Heart left ventricle (tissue), 16 donors: ENCODE measurements at regions not wholly inside any gene's neighbourhood (a gene's known extent, or its start where the extent isn't known, plus 50 kb on each side); places are given as distances from the start of the nearest gene placed in this dataset.

Experiments
- ATAC-seq, 4 donors: fragments of 200-7000 bp; cut with Tn5 transposase; one replicate each; pipeline ENCODE4 v1.9.1; 2020 to 2022; ENCODE audit warnings: moderate library complexity in 4 of 4, mild to moderate bottlenecking in 3 of 4, moderate number of reproducible peaks in 1 of 4
- DNase-seq, 5 donors: peaks; one replicate each; pipeline ENCODE4 v3.0.0-alpha.2; 2020
- H3K27ac ChIP-seq, 12 donors: fragments of 200-600 bp; sonication (generic) in 4 of 12; one replicate each; pipeline versions ENCODE4 v1.5.0 to v1.8.0; 2016 to 2022; ENCODE audit warnings: mild to moderate bottlenecking in 2 of 12
- H3K27me3 ChIP-seq, 9 donors: fragments of 200-600 bp; sonication (generic) in 2 of 9; one replicate each; pipeline versions ENCODE4 v1.5.1 to v1.8.0; 2016 to 2022; ENCODE audit warnings: mild to moderate bottlenecking in 3 of 9
- H3K36me3 ChIP-seq, 9 donors: fragments of 200-600 bp; sonication (generic) in 2 of 9; one replicate each; pipeline versions ENCODE4 v1.5.0 to v1.8.0; 2018 to 2022; ENCODE audit warnings: mild to moderate bottlenecking in 2 of 9
- H3K4me1 ChIP-seq, 12 donors: fragments of 200-600 bp; sonication (generic) in 4 of 12; one replicate each; pipeline versions ENCODE4 v1.5.0 to v1.8.0; 2016 to 2022; ENCODE audit warnings: mild to moderate bottlenecking in 3 of 12
- H3K4me3 ChIP-seq, 12 donors: fragments of 200-600 bp; sonication (generic) in 4 of 12; one replicate each; pipeline versions ENCODE4 v1.5.0 to v1.8.0; 2017 to 2022; ENCODE audit warnings: mild to moderate bottlenecking in 9 of 12, moderate library complexity in 4 of 12
- H3K9me3 ChIP-seq, 12 donors: fragments of 200-600 bp; sonication (generic) in 4 of 12; one replicate each; pipeline versions ENCODE4 v1.5.0 to v1.8.0; 2016 to 2022; ENCODE audit warnings: mild to moderate bottlenecking in 1 of 12
- POLR2A ChIP-seq, 2 donors: fragments of 450-650 bp; IDR thresholded peaks; one replicate each; pipeline ENCODE4 v1.6.1; 2017; ENCODE audit warnings: antibody characterized with exemption in 2 of 2, mild to moderate bottlenecking in 2 of 2, moderate library complexity in 2 of 2
- WGBS, 4 donors: extraction: QIAGEN DNeasy Blood & Tissue Kit in 2 of 4; methylation state at CpG; one replicate each; pipeline versions ENCODE4 v1.1.5 to v1.1.7; 2013 to 2018; 5-methylcytosine and 5-hydroxymethylcytosine counted together
- intact Hi-C, 10 donors: fragments of 100-400 bp; cut with DNase I; formaldehyde crosslinking; loops; one replicate each; pipeline versions ENCODE4 v1.11.1 to v1.14.2; 2022
- TF ChIP-seq, protein P1 (sequence below), 12 donors: fragments of 200-600 bp; sonication (generic) in 4 of 12; IDR thresholded peaks; one replicate each; pipeline versions ENCODE4 v1.5.0 to v1.8.0; 2018 to 2022; ENCODE audit warnings: antibody characterized with exemption in 12 of 12, mild to moderate bottlenecking in 5 of 12
- donor health status: ischemic (EF 13 %, LVEDD 7.1; RV severe dilation, severe dysfunction).
- donor health status: healthy with polysubstance abuse.
- donor health status: DM: no; HTN: yes; CAD: no.
- donor health status: DM: no; HTN: no; CAD: no.
- donor health status: ischemic (EF 25% LVEDD 6.9; RV normal size, moderate dysfunction).
- donor health status: ischemic (EF 25% LVEDD 5.7; RV mildly dilated, moderate dysfunction).
- donor health status: healthy.
- donor health status: DM: yes; HTN: yes; CAD: no.
- donor health status: ischemic (EF 35%, LVEDD 5.7; RV mildly dilated, moderate dysfunction).
- donor health status: nonischemic (EF 11% LVEDD 7.7; RV severe dilation, severe dysfunction).
- donor health status: DM: yes; HTN: yes; CAD: no.
- donor health status: PGD.
- donor health status: ischemic (EF 29% LVEDD 5.4; RV normal size, mild dysfunction).
- donor health status: nonischemic (EF 23%, LVEDD 6.1; RV moderate dilation, normal function).

DNA sequence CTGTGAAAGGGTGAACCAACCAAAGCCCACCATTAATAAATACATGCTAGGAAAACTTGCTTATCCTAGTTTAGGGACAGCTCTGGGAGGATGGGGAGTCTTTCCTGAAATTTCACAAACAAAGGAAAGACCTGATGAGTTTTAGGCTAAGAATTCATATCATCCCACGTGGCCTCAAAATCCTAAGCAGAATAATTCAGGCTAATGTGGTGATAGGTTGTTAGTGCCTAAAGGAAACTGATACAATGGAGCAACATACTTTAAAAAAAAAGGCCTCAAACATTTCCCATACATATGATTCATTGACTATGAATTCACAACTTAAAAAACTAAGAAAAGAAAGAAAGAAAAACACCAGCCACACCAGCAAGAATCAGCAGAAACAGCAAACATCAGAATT is 126.9 kb upstream of the CNTN4 start:
- Histone ChIP-seq H3K27me3 (no peaks in the 10 kb centered on the region), H3K36me3 (no peaks in the 10 kb centered on the region), H3K4me3 (no peak overlapping the region), H3K9me3 (peaks cover 0 to 9% (median 0%) of the 10 kb centered on the region in 12 donors), H3K27ac (no peak overlapping the region), H3K4me1 (no peaks in the 10 kb centered on the region)
- DNase-seq (no peak), ATAC-seq (no peak)
- no peak for TF ChIP-seq POLR2A (IDR thresholded peaks at IDR 0.05)
- TF ChIP-seq, protein P1, sequence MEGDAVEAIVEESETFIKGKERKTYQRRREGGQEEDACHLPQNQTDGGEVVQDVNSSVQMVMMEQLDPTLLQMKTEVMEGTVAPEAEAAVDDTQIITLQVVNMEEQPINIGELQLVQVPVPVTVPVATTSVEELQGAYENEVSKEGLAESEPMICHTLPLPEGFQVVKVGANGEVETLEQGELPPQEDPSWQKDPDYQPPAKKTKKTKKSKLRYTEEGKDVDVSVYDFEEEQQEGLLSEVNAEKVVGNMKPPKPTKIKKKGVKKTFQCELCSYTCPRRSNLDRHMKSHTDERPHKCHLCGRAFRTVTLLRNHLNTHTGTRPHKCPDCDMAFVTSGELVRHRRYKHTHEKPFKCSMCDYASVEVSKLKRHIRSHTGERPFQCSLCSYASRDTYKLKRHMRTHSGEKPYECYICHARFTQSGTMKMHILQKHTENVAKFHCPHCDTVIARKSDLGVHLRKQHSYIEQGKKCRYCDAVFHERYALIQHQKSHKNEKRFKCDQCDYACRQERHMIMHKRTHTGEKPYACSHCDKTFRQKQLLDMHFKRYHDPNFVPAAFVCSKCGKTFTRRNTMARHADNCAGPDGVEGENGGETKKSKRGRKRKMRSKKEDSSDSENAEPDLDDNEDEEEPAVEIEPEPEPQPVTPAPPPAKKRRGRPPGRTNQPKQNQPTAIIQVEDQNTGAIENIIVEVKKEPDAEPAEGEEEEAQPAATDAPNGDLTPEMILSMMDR (IDR thresholded peaks at IDR 0.05), result no peak
- WGBS, 4 donors, result 32 to 51% (median 39%) methylated on average over 1 of the region's 1 CpG
- intact Hi-C loops, result no loop called here

DNA sequence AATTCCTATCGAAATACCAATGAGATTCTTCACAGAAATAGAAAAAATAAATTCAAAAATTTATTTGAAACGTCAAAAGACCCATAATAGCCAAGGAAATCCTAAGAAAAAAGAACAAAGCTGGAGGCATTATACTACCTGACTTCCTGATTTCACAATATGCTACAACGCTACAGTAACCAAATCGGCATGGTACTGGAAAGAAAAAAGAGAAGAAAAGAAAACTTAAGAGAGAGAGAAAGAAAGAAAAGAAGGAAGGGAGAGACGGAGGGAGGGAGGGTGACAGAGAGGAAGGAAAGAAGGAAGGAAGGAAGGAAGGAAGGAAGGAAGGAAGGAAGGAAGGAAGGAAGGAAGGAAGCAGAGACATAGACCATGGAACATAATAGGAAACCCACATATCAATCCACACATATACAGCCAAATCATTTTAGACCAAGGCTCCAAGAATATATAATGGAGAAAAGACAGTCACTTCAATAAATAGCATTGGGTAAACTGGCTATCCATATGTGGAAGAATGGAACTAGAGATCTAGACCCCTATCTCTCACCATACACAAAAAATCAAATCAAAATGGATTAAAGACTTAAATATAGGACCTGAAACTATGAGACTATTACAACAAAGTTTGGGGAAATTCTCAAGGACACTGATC is 118.6 kb upstream of the CNTN4 start:
- no peak for ATAC-seq
- 68 to 76% (median 74%) methylated on average over 5 of the region's 5 CpGs for WGBS, 4 donors

DNA sequence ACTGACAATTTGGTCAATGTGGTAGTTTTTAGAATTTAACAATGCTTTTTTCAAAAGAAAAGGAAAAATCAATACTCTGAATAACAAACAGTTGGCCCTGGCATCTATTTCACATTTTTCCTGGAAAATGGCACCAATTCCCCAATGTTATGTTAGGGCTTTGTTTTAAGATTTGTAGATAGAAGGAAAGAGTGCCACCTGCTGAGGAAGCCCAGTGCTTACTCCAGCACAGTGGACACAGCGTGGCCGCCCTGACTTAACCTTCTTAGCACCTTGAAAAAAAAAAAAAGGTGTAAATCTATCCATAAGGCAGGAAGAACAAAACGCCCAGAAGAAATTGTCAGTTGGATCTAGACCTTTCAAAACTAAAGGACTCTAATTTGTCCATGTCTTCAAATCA is 110.7 kb upstream of the CNTN4 start:
- DNase-seq (no peak), ATAC-seq (no peak)
- no peak overlapping the region for H3K4me3 ChIP-seq
- no peaks in the 10 kb centered on the region for H3K27me3 ChIP-seq
- peaks cover 0 to 4% (median 0%) of the 10 kb centered on the region in 12 donors for H3K9me3 ChIP-seq
- no peak overlapping the region for H3K27ac ChIP-seq
- WGBS, 4 donors, result 30 to 45% (median 38%) methylated on average over 3 of the region's 3 CpGs
- no peaks in the 10 kb centered on the region for H3K36me3 ChIP-seq
- intact Hi-C loops, result no loop called here
- TF ChIP-seq, protein P1 (IDR thresholded peaks at IDR 0.05), result peak in 3 of 12 donors; percentile 29
- TF ChIP-seq POLR2A (IDR thresholded peaks at IDR 0.05), result no peak
- H3K4me1 ChIP-seq, result no peaks in the 10 kb centered on the region

More for the DNA sequence above, 118.6 kb upstream of the CNTN4 start:
- Histone ChIP-seq H3K4me1 (no peaks in the 10 kb centered on the region), H3K9me3 (peaks cover 0 to 16% (median 0%) of the 10 kb centered on the region in 12 donors), H3K4me3 (no peak overlapping the region), H3K27ac (no peak overlapping the region), H3K36me3 (no peaks in the 10 kb centered on the region), H3K27me3 (no peaks in the 10 kb centered on the region)
- DNase-seq, result no peak
- intact Hi-C loops, result no loop called here
- TF ChIP-seq POLR2A (IDR thresholded peaks at IDR 0.05), result no peak
- TF ChIP-seq, protein P1 (IDR thresholded peaks at IDR 0.05), result no peak

DNA sequence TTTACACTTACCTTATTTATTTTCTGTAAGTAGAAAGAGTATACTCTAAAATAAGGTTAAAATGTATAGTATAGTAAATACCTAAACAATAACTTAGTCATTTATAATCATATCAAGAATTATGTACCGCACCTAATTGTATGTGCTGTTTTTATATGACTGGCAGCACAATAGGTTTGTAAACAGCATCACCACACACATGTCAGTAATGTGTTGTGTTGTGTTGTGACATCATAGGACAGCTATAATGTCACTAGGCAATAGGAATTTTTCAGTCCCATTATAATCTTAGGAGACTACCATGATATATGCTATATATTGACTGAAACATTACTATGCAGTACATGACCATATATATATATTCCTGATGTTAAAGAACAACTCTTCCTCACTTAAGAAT is 99.9 kb upstream of the CNTN4 start:
- Histone ChIP-seq H3K4me1 (no peaks in the 10 kb centered on the region), H3K9me3 (no peaks in the 10 kb centered on the region), H3K36me3 (no peaks in the 10 kb centered on the region), H3K4me3 (no peak overlapping the region), H3K27me3 (no peaks in the 10 kb centered on the region), H3K27ac (no peak overlapping the region)
- no peak for TF ChIP-seq POLR2A (IDR thresholded peaks at IDR 0.05)
- TF ChIP-seq, protein P1 (IDR thresholded peaks at IDR 0.05), result no peak
- DNase-seq, result no peak
- intact Hi-C loops, result no loop called here
- no peak for ATAC-seq
- WGBS, 4 donors, result 90 to 97% (median 93%) methylated on average over 1 of the region's 1 CpG
